ENCODE measurements at regions not wholly inside any gene's neighbourhood (a gene's known extent, or its start where the extent isn't known, plus 50 kb on each side); places are given as distances from the start of the nearest gene placed in this dataset.

- WGBS, 2 donors = 60 to 74% methylated on average over 3 of the region's 3 CpGs
- Histone ChIP-seq H3K36me3 (no peaks in the 10 kb centered on the region), H3K27ac (no peak overlapping the region), H3K27me3 (no peaks in the 10 kb centered on the region), H3K4me3 (no peak overlapping the region), H3K9me3 (no peaks in the 10 kb centered on the region), H3K4me1 (no peaks in the 10 kb centered on the region)
- DNase-seq = no peak
- TF ChIP-seq, protein P1, sequence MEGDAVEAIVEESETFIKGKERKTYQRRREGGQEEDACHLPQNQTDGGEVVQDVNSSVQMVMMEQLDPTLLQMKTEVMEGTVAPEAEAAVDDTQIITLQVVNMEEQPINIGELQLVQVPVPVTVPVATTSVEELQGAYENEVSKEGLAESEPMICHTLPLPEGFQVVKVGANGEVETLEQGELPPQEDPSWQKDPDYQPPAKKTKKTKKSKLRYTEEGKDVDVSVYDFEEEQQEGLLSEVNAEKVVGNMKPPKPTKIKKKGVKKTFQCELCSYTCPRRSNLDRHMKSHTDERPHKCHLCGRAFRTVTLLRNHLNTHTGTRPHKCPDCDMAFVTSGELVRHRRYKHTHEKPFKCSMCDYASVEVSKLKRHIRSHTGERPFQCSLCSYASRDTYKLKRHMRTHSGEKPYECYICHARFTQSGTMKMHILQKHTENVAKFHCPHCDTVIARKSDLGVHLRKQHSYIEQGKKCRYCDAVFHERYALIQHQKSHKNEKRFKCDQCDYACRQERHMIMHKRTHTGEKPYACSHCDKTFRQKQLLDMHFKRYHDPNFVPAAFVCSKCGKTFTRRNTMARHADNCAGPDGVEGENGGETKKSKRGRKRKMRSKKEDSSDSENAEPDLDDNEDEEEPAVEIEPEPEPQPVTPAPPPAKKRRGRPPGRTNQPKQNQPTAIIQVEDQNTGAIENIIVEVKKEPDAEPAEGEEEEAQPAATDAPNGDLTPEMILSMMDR (IDR thresholded peaks at IDR 0.05) = no peak
- TF ChIP-seq EP300 (IDR thresholded peaks at IDR 0.05) (no peak), POLR2AphosphoS5 (IDR thresholded peaks at IDR 0.05) (no peak), POLR2A (IDR thresholded peaks at IDR 0.05) (no peak)
- ATAC-seq (ENCODE audit: low FRiP score in 2 of 2) = no peak
Observed at GRCh38 chr1:82752046-82752445, 951.3 kb downstream of the ADGRL2 start.

DNA sequence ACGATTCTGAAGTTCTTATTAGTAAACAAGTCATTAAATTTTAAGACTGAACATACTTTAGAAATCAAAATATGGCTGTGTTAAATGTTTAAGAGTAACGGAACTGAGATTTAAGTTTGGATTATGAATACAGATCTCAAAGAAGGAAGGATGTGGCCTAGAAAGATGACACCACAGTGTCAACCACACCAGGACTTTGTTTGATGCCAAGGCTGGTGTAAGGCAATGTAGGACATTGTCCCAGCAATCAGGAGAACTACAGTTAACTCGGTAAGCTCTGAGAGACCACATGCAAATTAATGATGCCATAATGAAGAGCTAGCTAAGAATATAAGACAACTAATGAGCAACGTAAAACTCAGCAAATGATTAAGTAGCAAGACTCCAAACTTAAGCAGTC lies 932.9 kb downstream of the ADGRL2 start:
- ATAC-seq (ENCODE audit: low FRiP score in 2 of 2) (no peak), DNase-seq (no peak)
- 85 to 89% methylated on average over 4 of the region's 4 CpGs for WGBS, 2 donors
- H3K4me1 ChIP-seq = no peaks in the 10 kb centered on the region
- H3K4me3 ChIP-seq = no peak overlapping the region
- H3K36me3 ChIP-seq = no peaks in the 10 kb centered on the region
- peaks cover 0 to 6% (median 2%) of the 10 kb centered on the region in 4 donors for H3K9me3 ChIP-seq
- no peak overlapping the region for H3K27ac ChIP-seq
- TF ChIP-seq POLR2AphosphoS5 (IDR thresholded peaks at IDR 0.05) (no peak), POLR2A (IDR thresholded peaks at IDR 0.05) (no peak), EP300 (IDR thresholded peaks at IDR 0.05) (no peak)
- TF ChIP-seq, protein P1 (IDR thresholded peaks at IDR 0.05) = no peak
- no peaks in the 10 kb centered on the region for H3K27me3 ChIP-seq

DNA sequence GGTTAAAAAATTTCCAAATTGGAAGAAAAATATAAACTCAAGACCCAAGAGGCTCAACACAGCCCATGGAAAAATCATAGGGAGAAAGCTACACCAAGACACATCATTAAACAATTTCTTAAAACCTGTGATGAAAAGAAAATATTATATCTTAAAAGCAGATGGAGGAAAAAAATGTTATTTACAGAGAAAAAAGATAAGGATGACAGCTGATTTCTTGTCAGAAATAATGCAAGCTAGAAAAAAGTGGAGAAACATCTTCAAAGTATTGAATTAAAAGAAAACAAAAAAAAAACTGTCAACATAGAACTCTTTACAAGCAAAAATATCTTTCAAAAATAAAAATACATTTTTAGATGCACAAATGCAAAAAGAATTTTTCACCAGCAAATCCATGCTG lies 930.5 kb downstream of the ADGRL2 start:
- no peaks in the 10 kb centered on the region for H3K27me3 ChIP-seq
- H3K27ac ChIP-seq = no peak overlapping the region
- H3K36me3 ChIP-seq = no peaks in the 10 kb centered on the region
- H3K4me1 ChIP-seq = no peaks in the 10 kb centered on the region
- ATAC-seq (ENCODE audit: low FRiP score in 2 of 2) = no peak
- TF ChIP-seq EP300 (IDR thresholded peaks at IDR 0.05) = no peak
- DNase-seq = no peak
- H3K4me3 ChIP-seq = no peak overlapping the region
- peaks cover 0 to 6% (median 2%) of the 10 kb centered on the region in 4 donors for H3K9me3 ChIP-seq

DNA sequence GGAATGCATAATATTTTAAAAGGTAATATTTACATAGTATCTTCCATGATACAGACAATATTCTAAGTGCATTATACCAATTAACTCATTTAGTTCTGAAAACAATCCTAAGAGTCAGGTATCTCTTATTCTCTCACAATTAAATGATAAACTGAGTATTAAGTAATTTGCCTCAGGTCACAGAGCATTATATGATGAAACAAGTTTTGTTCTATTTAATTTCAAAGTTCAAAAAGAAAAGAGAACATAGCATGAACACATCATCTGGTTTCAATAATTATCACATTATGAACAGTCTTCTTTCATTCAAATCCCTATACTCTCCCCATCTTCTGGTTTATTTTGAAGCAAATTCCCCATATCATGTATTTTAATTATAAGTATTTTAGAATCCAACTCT lies 927.5 kb downstream of the ADGRL2 start:
- H3K27ac ChIP-seq = no peak overlapping the region
- ATAC-seq (ENCODE audit: low FRiP score in 2 of 2) (no peak), DNase-seq (no peak)
- H3K27me3 ChIP-seq = no peaks in the 10 kb centered on the region
- H3K4me3 ChIP-seq = no peak overlapping the region
- peaks cover 0 to 6% (median 2%) of the 10 kb centered on the region in 4 donors for H3K9me3 ChIP-seq
- no peaks in the 10 kb centered on the region for H3K4me1 ChIP-seq
- TF ChIP-seq POLR2A (IDR thresholded peaks at IDR 0.05) (no peak), POLR2AphosphoS5 (IDR thresholded peaks at IDR 0.05) (no peak), EP300 (IDR thresholded peaks at IDR 0.05) (no peak)
- TF ChIP-seq, protein P1 (IDR thresholded peaks at IDR 0.05) = no peak
- H3K36me3 ChIP-seq = no peaks in the 10 kb centered on the region

GRCh38 chr1:82724246-82724645 lies 923.5 kb downstream of the ADGRL2 start:
- no peak for DNase-seq
- no peaks in the 10 kb centered on the region for H3K4me1 ChIP-seq
- H3K27me3 ChIP-seq = no peaks in the 10 kb centered on the region
- 86 to 97% methylated on average over 2 of the region's 2 CpGs for WGBS, 2 donors
- no peak overlapping the region for H3K4me3 ChIP-seq
- no peak for TF ChIP-seq POLR2AphosphoS5 (IDR thresholded peaks at IDR 0.05)
- TF ChIP-seq POLR2A (IDR thresholded peaks at IDR 0.05) = no peak
- TF ChIP-seq, protein P1 (IDR thresholded peaks at IDR 0.05) = no peak
- TF ChIP-seq EP300 (IDR thresholded peaks at IDR 0.05) = no peak
- no peak overlapping the region for H3K27ac ChIP-seq
- H3K9me3 ChIP-seq = no peaks in the 10 kb centered on the region
- ATAC-seq (ENCODE audit: low FRiP score in 2 of 2) = no peak
- H3K36me3 ChIP-seq = no peaks in the 10 kb centered on the region

Measured in upper lobe of left lung (tissue), 6 donors.